B cell (primary cell): ENCODE measurements at regions not wholly inside any gene's neighbourhood (a gene's known extent, or its start where the extent isn't known, plus 50 kb on each side); places are given as distances from the start of the nearest gene placed in this dataset.

Experiments used
- ATAC-seq: fragments of 200-7000 bp; cut with Tn5 transposase; one replicate; pipeline ENCODE4 v1.10.0; 2021; ENCODE audit warnings: low read depth, mild to moderate bottlenecking, moderate number of reproducible peaks, moderate library complexity
- CTCF ChIA-PET: fragments of 350-600 bp; sonication (Branson Sonifier 250); formaldehyde crosslinking; loops from one replicate; lab custom pipeline; 2021; ENCODE audit warnings: antibody characterized with exemption, inconsistent platforms; lab: Charles Lee
- POLR2A ChIA-PET: fragments of 350-600 bp; sonication (Branson Sonifier 250); formaldehyde crosslinking; loops from one replicate; lab custom pipeline; 2021; ENCODE audit warnings: antibody characterized with exemption; lab: Charles Lee
- DNase-seq: peaks from one replicate; pipeline ENCODE4 v3.0.0; 2013
- H2AFZ ChIP-seq: 2 replicates; pipeline ENCODE4 v1.6.1; 2012; ENCODE audit warnings: mild to moderate bottlenecking, low read depth, low read length; ENCODE audit not compliant: insufficient read depth, poor library complexity, severe bottlenecking
- H3K27ac ChIP-seq, 2 donors: 1 replicate in 1 of 2; 2 replicates in 1 of 2; pipeline ENCODE4 v1.5.1; 2012 to 2013; ENCODE audit warnings: low read length in 2 of 2, mild to moderate bottlenecking in 2 of 2, moderate library complexity in 1 of 2
- H3K27me3 ChIP-seq, 4 experiments: fragments of 200-600 bp in 1 of 4; sonication (generic) in 1 of 4; replicated peaks in 1 of 4; 1 replicate in 2 of 4; 2 replicates in 2 of 4; pipeline versions ENCODE4 v1.6.1 to v1.7.0; 2013 to 2016; ENCODE audit warnings: low read length in 3 of 4, mild to moderate bottlenecking in 2 of 4, mixed read lengths in 1 of 4, moderate library complexity in 1 of 4; ENCODE audit not compliant: insufficient read depth in 4 of 4, control insufficient read depth in 3 of 4; ENCODE audit errors: control extremely low read depth in 1 of 4
- H3K36me3 ChIP-seq, 2 experiments: replicated peaks in 1 of 2; 1 replicate in 1 of 2; 2 replicates in 1 of 2; pipeline versions ENCODE4 v1.6.1 to v1.7.1; 2013; ENCODE audit warnings: low read length in 1 of 2; ENCODE audit not compliant: insufficient read depth in 2 of 2, control insufficient read depth in 1 of 2; ENCODE audit errors: control extremely low read depth in 1 of 2, extremely low read depth in 1 of 2
- H3K4me1 ChIP-seq, 2 donors: fragments of 200-600 bp in 1 of 2; sonication (generic) in 1 of 2; 1 replicate in 1 of 2; 2 replicates in 1 of 2; pipeline versions ENCODE4 v1.5.1 to v1.6.1; 2013 to 2017; ENCODE audit warnings: low read length in 2 of 2; ENCODE audit not compliant: control insufficient read depth in 2 of 2, insufficient read depth in 2 of 2
- H3K4me2 ChIP-seq: replicated peaks from 2 replicates; pipeline ENCODE3; 2012; ENCODE audit warnings: mild to moderate bottlenecking, low read depth, low read length; ENCODE audit not compliant: poor library complexity, severe bottlenecking
- H3K4me3 ChIP-seq, 5 experiments: fragments of 200-600 bp in 1 of 5; sonication (generic) in 1 of 5; 1 replicate in 3 of 5; 2 replicates in 2 of 5; pipeline versions ENCODE4 v1.5.1 to v1.7.0; 2011 to 2016; ENCODE audit warnings: low read length in 4 of 5, mild to moderate bottlenecking in 4 of 5, low read depth in 2 of 5, control low read depth in 1 of 5, moderate library complexity in 1 of 5; ENCODE audit not compliant: insufficient read depth in 1 of 5; ENCODE audit errors: control extremely low read depth in 1 of 5, extremely low read depth in 1 of 5
- H3K79me2 ChIP-seq: fragments of 200-600 bp; sonication (generic); one replicate; pipeline ENCODE4 v1.6.0; 2016; ENCODE audit warnings: low read length; ENCODE audit not compliant: control insufficient read depth, insufficient read depth
- H3K9ac ChIP-seq: fragments of 200-600 bp; sonication (generic); 2 replicates; pipeline ENCODE4 v1.6.1; 2017; ENCODE audit warnings: mild to moderate bottlenecking, low read length, moderate library complexity
- H3K9me3 ChIP-seq, 3 donors: one replicate each; pipeline versions ENCODE4 v1.6.1 to v1.7.1; 2013; ENCODE audit warnings: low read length in 2 of 3; ENCODE audit not compliant: control insufficient read depth in 2 of 3, insufficient read depth in 1 of 3; ENCODE audit errors: control extremely low read depth in 1 of 3
- H4K20me1 ChIP-seq: 2 replicates; pipeline ENCODE4 v1.6.0; 2012; ENCODE audit warnings: mild to moderate bottlenecking, low read length; ENCODE audit not compliant: insufficient read depth, control insufficient read depth, poor library complexity, severe bottlenecking
- H3K27ac Mint-ChIP-seq: one replicate; pipeline ENCODE4 v1.8.0; 2021; ENCODE audit warnings: mixed read lengths
- H3K27me3 Mint-ChIP-seq: one replicate; pipeline ENCODE4 v1.8.0; 2021; ENCODE audit warnings: mixed read lengths
- H3K4me1 Mint-ChIP-seq: one replicate; pipeline ENCODE4 v1.8.0; 2021; ENCODE audit warnings: mixed read lengths
- H3K4me3 Mint-ChIP-seq: one replicate; pipeline ENCODE4 v1.8.0; 2021; ENCODE audit warnings: mixed read lengths
- H3K9me3 Mint-ChIP-seq: one replicate; pipeline ENCODE4 v1.8.0; 2022; ENCODE audit warnings: mixed read lengths; ENCODE audit not compliant: insufficient read depth
- CTCF ChIP-seq: fragments of 200-600 bp; IDR thresholded peaks from one replicate; pipeline ENCODE4 v1.8.0; 2022; ENCODE audit warnings: antibody characterized with exemption, mild to moderate bottlenecking
- EZH2 ChIP-seq: IDR thresholded peaks from 2 replicates; pipeline ENCODE4 v1.6.1; 2012; ENCODE audit warnings: borderline replicate concordance, low read depth, mild to moderate bottlenecking, moderate library complexity, low read length; ENCODE audit not compliant: insufficient read depth, poor library complexity, severe bottlenecking
- WGBS: methylation state at CpG from one replicate; pipeline ENCODE4 v1.1.5; 2013; ENCODE audit warnings: missing lambda C conversion rate; ENCODE audit not compliant: insufficient coverage; 5-methylcytosine and 5-hydroxymethylcytosine counted together
- intact Hi-C: fragments of 100-400 bp; cut with micrococcal nuclease; formaldehyde crosslinking; loops from one replicate; pipeline ENCODE4 v1.10.0; 2022

- Histone ChIP-seq H3K9ac (no peak overlapping the region), H3K27ac (no peak overlapping the region), H3K27me3 (peaks cover 0 to 66% (median 18%) of the 10 kb centered on the region in 4 experiments), H3K9me3 (peaks cover 1 to 26% (median 6%) of the 10 kb centered on the region in 3 donors), H2AFZ (no peak overlapping the region), H3K4me1 (peaks cover 31 to 51% of the 10 kb centered on the region in 2 donors), H3K4me2 (no peak overlapping the region), H4K20me1 (no peaks in the 10 kb centered on the region), H3K4me3 (no peak overlapping the region), H3K36me3 (no peaks in the 10 kb centered on the region), H3K79me2 (no peaks in the 10 kb centered on the region)
- H3K4me3 Mint-ChIP-seq, result no peak overlapping the region
- DNase-seq, result no peak
- intact Hi-C loops, result no loop called here
- no peak for TF ChIP-seq EZH2
- no peak for TF ChIP-seq CTCF
- WGBS, result 86% methylated on average over 10 of the region's 10 CpGs
- peaks cover 46% of the 10 kb centered on the region for H3K4me1 Mint-ChIP-seq
- H3K27me3 Mint-ChIP-seq, result peaks cover 70% of the 10 kb centered on the region
- CTCF ChIA-PET, result no interaction called here
- no peak for ATAC-seq
- peaks cover 3% of the 10 kb centered on the region for H3K9me3 Mint-ChIP-seq
- POLR2A ChIA-PET, result no interaction called here
- H3K27ac Mint-ChIP-seq, result no peak overlapping the region
These were observed 109.9 kb upstream of the ID2 start for GRCh38 chr2:8571792-8572499.

GRCh38 chr2:8572712-8573233, 109.1 kb upstream of the ID2 start:
- Mint-ChIP-seq H3K4me1 (peaks cover 55% of the 10 kb centered on the region), H3K9me3 (peaks cover 4% of the 10 kb centered on the region), H3K27ac (no peak overlapping the region), H3K4me3 (no peak overlapping the region), H3K27me3 (peaks cover 69% of the 10 kb centered on the region)
- CTCF ChIA-PET, result no interaction called here
- H3K27me3 ChIP-seq, result peaks cover 0 to 66% (median 20%) of the 10 kb centered on the region in 4 experiments
- no peaks in the 10 kb centered on the region for H3K79me2 ChIP-seq
- no peak overlapping the region for H3K4me3 ChIP-seq
- no peaks in the 10 kb centered on the region for H4K20me1 ChIP-seq
- DNase-seq (no peak), ATAC-seq (no peak)
- no peaks in the 10 kb centered on the region for H3K36me3 ChIP-seq
- H2AFZ ChIP-seq, result no peak overlapping the region
- TF ChIP-seq EZH2 (no peak), CTCF (no peak)
- no peak overlapping the region for H3K9ac ChIP-seq
- H3K9me3 ChIP-seq, result peaks cover 1 to 31% (median 6%) of the 10 kb centered on the region in 3 donors
- no peak overlapping the region for H3K4me2 ChIP-seq
- H3K4me1 ChIP-seq, result peaks cover 39 to 57% of the 10 kb centered on the region in 2 donors
- 42% methylated on average over 11 of the region's 12 CpGs for WGBS
- H3K27ac ChIP-seq, result no peak overlapping the region
- POLR2A ChIA-PET, result interaction anchor here (0.6 kb wide), 1 partner anchor 35 kb away, joined by 3 read pairs; no protein-coding TSS in a partner anchor
- intact Hi-C loops, result no loop called here
